Caco-2 (cell line): ENCODE measurements at regions not wholly inside any gene's neighbourhood (a gene's known extent, or its start where the extent isn't known, plus 50 kb on each side); places are given as distances from the start of the nearest gene placed in this dataset.
A peak's percentile ranks its signal among the peaks of the same experiment; 100 is the strongest.

Experiments
- BruUV-seq: library from RNA; stranded (reverse); fragments of 400-500 nt; replicated peaks from 2 replicates; lab custom pipeline; 2021; lab: Mats Ljungman, UMichigan
- CTCF ChIA-PET: fragments of 300-600 bp; sonication (Branson Sonifier 250); formaldehyde crosslinking; loops from one replicate; lab custom pipeline; 2022; ENCODE audit warnings: antibody characterized with exemption; lab: Charles Lee
- POLR2A ChIA-PET: fragments of 300-600 bp; sonication (Branson Sonifier 250); formaldehyde crosslinking; loops from one replicate; lab custom pipeline; 2022; ENCODE audit warnings: antibody characterized with exemption; lab: Charles Lee
- DNase-seq, 2 experiments: peaks; one replicate each; pipeline versions ENCODE4 v3.0.0 to v3.0.0-alpha.2; 2020 to 2022
- H3K27me3 ChIP-seq: replicated peaks from 2 replicates; pipeline ENCODE4 v1.6.0; 2011; ENCODE audit warnings: low read length; ENCODE audit not compliant: control insufficient read depth, insufficient read depth
- H3K36me3 ChIP-seq: 2 replicates; pipeline ENCODE4 v1.5.1; 2011; ENCODE audit warnings: low read length; ENCODE audit not compliant: control insufficient read depth, insufficient read depth
- H3K4me1 ChIP-seq: fragments of 250-450 bp; sonication (Bioruptor Pico); 2 replicates; pipeline ENCODE4 v1.5.1; 2020; ENCODE audit warnings: mild to moderate bottlenecking
- H3K4me3 ChIP-seq: 2 replicates; pipeline ENCODE4 v1.5.1; 2011; ENCODE audit warnings: low read depth, mild to moderate bottlenecking, control low read depth, low read length
- H3K9me3 ChIP-seq: fragments of 250-450 bp; sonication (Bioruptor Pico); 2 replicates; pipeline ENCODE4 v1.5.1; 2020; ENCODE audit warnings: mild to moderate bottlenecking, moderate library complexity
- H3K27ac Mint-ChIP-seq: one replicate; pipeline ENCODE4 v1.8.0; 2022; ENCODE audit warnings: mixed read lengths; ENCODE audit not compliant: unreplicated experiment
- H3K27me3 Mint-ChIP-seq: one replicate; pipeline ENCODE4 v1.8.0; 2022; ENCODE audit warnings: mixed read lengths; ENCODE audit not compliant: insufficient read depth, unreplicated experiment
- H3K36me3 Mint-ChIP-seq: one replicate; pipeline ENCODE4 v1.8.0; 2022; ENCODE audit warnings: mild to moderate bottlenecking, mixed read lengths; ENCODE audit not compliant: insufficient read depth, unreplicated experiment
- H3K4me1 Mint-ChIP-seq: one replicate; pipeline ENCODE4 v1.8.0; 2022; ENCODE audit warnings: low read depth, mixed read lengths; ENCODE audit not compliant: unreplicated experiment
- H3K4me3 Mint-ChIP-seq: one replicate; pipeline ENCODE4 v1.8.0; 2022; ENCODE audit warnings: mild to moderate bottlenecking, moderate library complexity, mixed read lengths; ENCODE audit not compliant: unreplicated experiment
- H3K9me3 Mint-ChIP-seq: one replicate; pipeline ENCODE4 v1.8.0; 2022; ENCODE audit warnings: mixed read lengths; ENCODE audit not compliant: unreplicated experiment
- CTCF ChIP-seq, 2 experiments: fragments of 200-600 bp in 1 of 2; IDR thresholded peaks; 1 replicate in 1 of 2; 2 replicates in 1 of 2; pipeline versions ENCODE4 v1.5.1 to v1.8.0; 2011 to 2022; ENCODE audit warnings: antibody characterized with exemption in 1 of 2, control low read depth in 1 of 2, inconsistent platforms in 1 of 2, low read depth in 1 of 2, low read length in 1 of 2, mild to moderate bottlenecking in 1 of 2, moderate library complexity in 1 of 2; ENCODE audit not compliant: insufficient read depth in 1 of 2, severe bottlenecking in 1 of 2, unreplicated experiment in 1 of 2
- intact Hi-C: fragments of 100-400 bp; cut with micrococcal nuclease; formaldehyde crosslinking; loops from one replicate; pipeline ENCODE4 v1.10.0; 2022; ENCODE audit not compliant: unreplicated experiment

GRCh38 chr17:69605571-69605970 lies 191.1 kb downstream of the MAP2K6 start:
- Mint-ChIP-seq H3K27me3 (no peaks in the 10 kb centered on the region), H3K36me3 (no peaks in the 10 kb centered on the region), H3K4me3 (no peak overlapping the region), H3K9me3 (no peaks in the 10 kb centered on the region), H3K27ac (no peak overlapping the region), H3K4me1 (peaks cover 15% of the 10 kb centered on the region)
- Histone ChIP-seq H3K27me3 (no peaks in the 10 kb centered on the region), H3K4me1 (peaks cover 14% of the 10 kb centered on the region), H3K9me3 (no peaks in the 10 kb centered on the region), H3K4me3 (no peak overlapping the region), H3K36me3 (no peaks in the 10 kb centered on the region)
- intact Hi-C loops: loop anchor here (5.0 kb wide), 2 partner anchors 562 to 947 kb away; partner anchors contain the start of gene KCNJ2
- no peak for TF ChIP-seq CTCF (IDR thresholded peaks at IDR 0.05; ENCODE audit: insufficient read depth in 1 of 2, low read depth in 1 of 2, low read length in 1 of 2, severe bottlenecking in 1 of 2, unreplicated experiment in 1 of 2)
- POLR2A ChIA-PET: no interaction called here
- CTCF ChIA-PET: no interaction called here
- BruUV-seq: no TSS peak
- no peak for DNase-seq

- Mint-ChIP-seq H3K36me3 (no peaks in the 10 kb centered on the region), H3K27me3 (no peaks in the 10 kb centered on the region), H3K4me3 (no peak overlapping the region), H3K9me3 (no peaks in the 10 kb centered on the region), H3K27ac (no peak overlapping the region), H3K4me1 (peaks cover 15% of the 10 kb centered on the region)
- intact Hi-C loops: loop anchor here (2.0 to 5.0 kb wide), 3 partner anchors 495 to 946 kb away; partner anchors contain the start of gene KCNJ2
- Histone ChIP-seq H3K4me1 (peaks cover 14% of the 10 kb centered on the region), H3K9me3 (no peaks in the 10 kb centered on the region), H3K27me3 (no peaks in the 10 kb centered on the region), H3K4me3 (no peak overlapping the region), H3K36me3 (no peaks in the 10 kb centered on the region)
- ChIA-PET CTCF (interaction anchor here (0.6 to 1.2 kb wide), 4 partner anchors 12 to 1016 kb away, joined by 3 to 4 read pairs (median 3); no protein-coding TSS in a partner anchor), POLR2A (no interaction called here)
- no peak for DNase-seq
- no peak for TF ChIP-seq CTCF (IDR thresholded peaks at IDR 0.05; ENCODE audit: insufficient read depth in 1 of 2, low read depth in 1 of 2, low read length in 1 of 2, severe bottlenecking in 1 of 2, unreplicated experiment in 1 of 2)
- no TSS peak for BruUV-seq
Observed at GRCh38 chr17:69606142-69606800, 191.8 kb downstream of the MAP2K6 start.

- Mint-ChIP-seq H3K4me3 (no peak overlapping the region), H3K27me3 (no peaks in the 10 kb centered on the region), H3K4me1 (peaks cover 15% of the 10 kb centered on the region), H3K9me3 (no peaks in the 10 kb centered on the region), H3K27ac (no peak overlapping the region), H3K36me3 (no peaks in the 10 kb centered on the region)
- no peaks in the 10 kb centered on the region for H3K27me3 ChIP-seq
- H3K4me3 ChIP-seq: no peak overlapping the region
- no peaks in the 10 kb centered on the region for H3K9me3 ChIP-seq
- H3K36me3 ChIP-seq: no peaks in the 10 kb centered on the region
- BruUV-seq: no TSS peak
- ChIA-PET CTCF (interaction anchor here (0.9 to 1.2 kb wide), 2 partner anchors 13 to 31 kb away, joined by 3 to 4 read pairs; no protein-coding TSS in a partner anchor), POLR2A (no interaction called here)
- TF ChIP-seq CTCF (IDR thresholded peaks at IDR 0.05; ENCODE audit: insufficient read depth in 1 of 2, low read depth in 1 of 2, low read length in 1 of 2, severe bottlenecking in 1 of 2, unreplicated experiment in 1 of 2): peak; percentile 71 to 75
- intact Hi-C loops: loop anchor here (1.0 to 5.0 kb wide), 4 partner anchors 38 to 945 kb away; partner anchors contain the start of gene KCNJ2
- peak; percentile 65 to 71 for DNase-seq
- H3K4me1 ChIP-seq: peaks cover 14% of the 10 kb centered on the region
Observed at GRCh38 chr17:69607162-69607834, 192.8 kb downstream of the MAP2K6 start.
